GM19240 (cell line): ENCODE measurements at regions not wholly inside any gene's neighbourhood (a gene's known extent, or its start where the extent isn't known, plus 50 kb on each side); places are given as distances from the start of the nearest gene placed in this dataset.
"Not testable (repeated sequence)": the region's sequence is repeated elsewhere in the genome, so short reads cannot be mapped to it uniquely, and the experiment has no call there.

Experiments
- DNase-seq: peaks from one replicate; pipeline ENCODE4 v3.0.0; 2011; ENCODE audit warnings: low spot score; ENCODE audit not compliant: insufficient read length

GRCh38 chr4:189234948-189235347, 705.7 kb upstream of the FRG1 start:
- DNase-seq = not testable (repeated sequence)

GRCh38 chr4:189235599-189235998, 705.1 kb upstream of the FRG1 start:
- no peak for DNase-seq

- not testable (repeated sequence) for DNase-seq
Measured at GRCh38 chr4:189236321-189236720, 704.4 kb upstream of the FRG1 start.

GRCh38 chr4:189237340-189237739, 703.3 kb upstream of the FRG1 start:
- no peak for DNase-seq

- DNase-seq = no peak
Measured at GRCh38 chr4:189255636-189256035, 685.0 kb upstream of the FRG1 start.

- DNase-seq = no peak
Measured at GRCh38 chr4:189261475-189261874, 679.2 kb upstream of the FRG1 start.

- DNase-seq = no peak
Measured at GRCh38 chr4:189265515-189265914, 675.2 kb upstream of the FRG1 start.

GRCh38 chr4:189267312-189267965, 673.2 kb upstream of the FRG1 start:
- DNase-seq = no peak

GRCh38 chr4:189278597-189279165, 662.0 kb upstream of the FRG1 start:
- DNase-seq = no peak

- DNase-seq = no peak
Measured at GRCh38 chr4:189279188-189279587, 661.5 kb upstream of the FRG1 start.

- no peak for DNase-seq
Measured at GRCh38 chr4:189285377-189285776, 655.3 kb upstream of the FRG1 start.

- DNase-seq = no peak
Measured at GRCh38 chr4:189291939-189292338, 648.7 kb upstream of the FRG1 start.

- DNase-seq = no peak
Measured at GRCh38 chr4:189293459-189293858, 647.2 kb upstream of the FRG1 start.

- no peak for DNase-seq
Measured at GRCh38 chr4:189294574-189294973, 646.1 kb upstream of the FRG1 start.

- no peak for DNase-seq
Measured at GRCh38 chr4:189299706-189300105, 641.0 kb upstream of the FRG1 start.

GRCh38 chr4:189301692-189302091, 639.0 kb upstream of the FRG1 start:
- no peak for DNase-seq

- no peak for DNase-seq
Measured at GRCh38 chr4:189302719-189303118, 638.0 kb upstream of the FRG1 start.

- no peak for DNase-seq
Measured at GRCh38 chr4:189304167-189304566, 636.5 kb upstream of the FRG1 start.

GRCh38 chr4:189304809-189305208, 635.9 kb upstream of the FRG1 start:
- DNase-seq = no peak

GRCh38 chr4:189305500-189305899, 635.2 kb upstream of the FRG1 start:
- DNase-seq = no peak

GRCh38 chr4:189311251-189311650, 629.4 kb upstream of the FRG1 start:
- no peak for DNase-seq

- no peak for DNase-seq
Measured at GRCh38 chr4:189313064-189313463, 627.6 kb upstream of the FRG1 start.

GRCh38 chr4:189313861-189314513, 626.7 kb upstream of the FRG1 start:
- DNase-seq = no peak
